ENCODE measurements at regions not wholly inside any gene's neighbourhood (a gene's known extent, or its start where the extent isn't known, plus 50 kb on each side); places are given as distances from the start of the nearest gene placed in this dataset.

- in situ Hi-C loops (cut with MboI; ENCODE audit: low pct_ligation_motif_present in 1 of 4, low pct_unique_long_range_greater_than_20kb in 1 of 4, low sequenced_read_pairs in 3 of 4) = loop anchor here in 2 of 4 donors (25.0 kb wide), 1 partner anchor 423 kb away; the partner anchor contains the start of gene SIPA1L1 (in 2 of the 2)
- peaks cover 0 to 21% (median 4%) of the 10 kb centered on the region in 4 donors for H3K36me3 ChIP-seq
- H3K27ac ChIP-seq = no peak overlapping the region
- no peak overlapping the region for H3K4me3 ChIP-seq
- peaks cover 0 to 9% (median 2%) of the 10 kb centered on the region in 4 donors for H3K4me1 ChIP-seq
- WGBS, 2 donors (ENCODE audit: low coverage in 1 of 2) = 72 to 86% methylated on average over 2 of the region's 2 CpGs
- TF ChIP-seq POLR2A (IDR thresholded peaks at IDR 0.05) (no peak), EP300 (IDR thresholded peaks at IDR 0.05; ENCODE audit: low read depth) (no peak), POLR2AphosphoS5 (IDR thresholded peaks at IDR 0.05) (no peak)
- TF ChIP-seq, protein P1, sequence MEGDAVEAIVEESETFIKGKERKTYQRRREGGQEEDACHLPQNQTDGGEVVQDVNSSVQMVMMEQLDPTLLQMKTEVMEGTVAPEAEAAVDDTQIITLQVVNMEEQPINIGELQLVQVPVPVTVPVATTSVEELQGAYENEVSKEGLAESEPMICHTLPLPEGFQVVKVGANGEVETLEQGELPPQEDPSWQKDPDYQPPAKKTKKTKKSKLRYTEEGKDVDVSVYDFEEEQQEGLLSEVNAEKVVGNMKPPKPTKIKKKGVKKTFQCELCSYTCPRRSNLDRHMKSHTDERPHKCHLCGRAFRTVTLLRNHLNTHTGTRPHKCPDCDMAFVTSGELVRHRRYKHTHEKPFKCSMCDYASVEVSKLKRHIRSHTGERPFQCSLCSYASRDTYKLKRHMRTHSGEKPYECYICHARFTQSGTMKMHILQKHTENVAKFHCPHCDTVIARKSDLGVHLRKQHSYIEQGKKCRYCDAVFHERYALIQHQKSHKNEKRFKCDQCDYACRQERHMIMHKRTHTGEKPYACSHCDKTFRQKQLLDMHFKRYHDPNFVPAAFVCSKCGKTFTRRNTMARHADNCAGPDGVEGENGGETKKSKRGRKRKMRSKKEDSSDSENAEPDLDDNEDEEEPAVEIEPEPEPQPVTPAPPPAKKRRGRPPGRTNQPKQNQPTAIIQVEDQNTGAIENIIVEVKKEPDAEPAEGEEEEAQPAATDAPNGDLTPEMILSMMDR (IDR thresholded peaks at IDR 0.05) = no peak
- intact Hi-C loops (cut with DNase I; ENCODE audit: low total_unique reads) = no loop called here
- DNase-seq = no peak
- H3K27me3 ChIP-seq = no peaks in the 10 kb centered on the region
- H3K9me3 ChIP-seq = no peaks in the 10 kb centered on the region
Measured at GRCh38 chr14:71734885-71735284, 197.3 kb upstream of the RGS6 start.

DNA sequence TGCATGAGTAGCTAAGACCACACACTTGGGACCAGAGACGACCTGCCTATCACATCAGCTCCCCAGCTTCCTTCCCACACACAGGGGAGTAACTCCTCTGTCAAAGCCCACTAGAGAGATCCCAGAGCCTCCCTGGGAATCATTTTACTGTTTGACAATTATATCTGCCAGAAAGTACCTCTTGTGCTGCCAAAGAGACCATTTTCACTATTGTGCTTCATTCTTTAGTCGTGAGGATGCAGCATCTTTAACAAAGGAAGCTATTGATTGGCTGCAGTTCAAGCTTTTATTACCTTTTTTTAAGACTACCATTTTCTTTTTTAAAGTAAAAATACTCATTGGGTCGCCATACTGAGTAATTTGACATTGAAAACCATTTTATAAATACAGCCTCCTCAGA is 194.5 kb upstream of the RGS6 start:
- in situ Hi-C loops (cut with MboI; ENCODE audit: low pct_ligation_motif_present in 1 of 4, low pct_unique_long_range_greater_than_20kb in 1 of 4, low sequenced_read_pairs in 3 of 4) (loop anchor here in 2 of 4 donors (25.0 kb wide), 1 partner anchor 425 kb away; the partner anchor contains the start of gene SIPA1L1 (in 2 of the 2)), intact Hi-C loops (cut with DNase I; ENCODE audit: low total_unique reads) (no loop called here)
- DNase-seq = no peak
- no peak overlapping the region for H3K27ac ChIP-seq
- no peak overlapping the region for H3K4me3 ChIP-seq
- H3K27me3 ChIP-seq = no peaks in the 10 kb centered on the region
- no peak for TF ChIP-seq POLR2AphosphoS5 (IDR thresholded peaks at IDR 0.05)
- TF ChIP-seq POLR2A (IDR thresholded peaks at IDR 0.05) = no peak
- TF ChIP-seq, protein P1 (IDR thresholded peaks at IDR 0.05) = no peak
- no peak for TF ChIP-seq EP300 (IDR thresholded peaks at IDR 0.05; ENCODE audit: low read depth)
- H3K9me3 ChIP-seq = no peaks in the 10 kb centered on the region
- 50 to 76% methylated on average over 2 to 3 of the region's 3 CpGs for WGBS, 2 donors (ENCODE audit: low coverage in 1 of 2)
- H3K36me3 ChIP-seq = peaks cover 0 to 10% (median 0%) of the 10 kb centered on the region in 4 donors
- peaks cover 0 to 9% (median 2%) of the 10 kb centered on the region in 4 donors for H3K4me1 ChIP-seq

DNA sequence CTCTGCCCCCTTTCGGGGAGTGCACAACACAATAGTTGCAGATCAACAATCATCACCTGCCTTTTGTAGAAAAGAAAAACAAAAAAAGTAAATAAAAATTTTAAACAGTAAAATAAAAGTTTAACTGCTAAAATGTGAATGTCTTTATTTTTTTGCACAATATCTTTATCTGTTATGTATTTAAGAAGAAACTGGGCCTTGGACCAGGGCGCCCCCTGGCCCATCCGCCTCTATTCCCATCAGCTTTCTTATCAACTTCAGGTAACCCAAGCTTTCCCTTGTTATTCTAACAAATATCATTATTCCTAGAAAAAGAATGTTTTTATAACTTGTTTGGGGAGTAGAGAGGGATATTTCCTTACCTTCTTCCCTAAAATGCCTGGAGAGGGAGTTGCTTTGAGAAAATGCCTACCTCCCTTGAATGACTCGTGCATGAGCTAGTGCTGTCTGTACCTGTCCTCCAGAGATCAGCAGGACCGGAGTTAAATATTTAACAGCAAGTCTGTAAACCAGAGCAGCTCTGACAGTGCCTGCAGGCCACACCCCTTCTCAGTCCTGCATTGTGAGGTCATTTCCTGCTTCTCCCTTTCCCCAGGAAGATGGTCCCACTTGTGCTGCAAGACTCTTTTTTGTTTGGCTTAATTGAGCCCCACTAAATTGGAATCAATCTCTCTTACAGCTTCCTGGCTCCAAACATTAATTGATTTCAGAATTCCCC is 192.8 kb upstream of the RGS6 start:
- Histone ChIP-seq H3K27ac (no peak overlapping the region), H3K36me3 (peaks cover 0 to 10% (median 0%) of the 10 kb centered on the region in 4 donors), H3K4me3 (no peak overlapping the region), H3K4me1 (peaks cover 0 to 9% (median 2%) of the 10 kb centered on the region in 4 donors), H3K9me3 (no peaks in the 10 kb centered on the region), H3K27me3 (no peaks in the 10 kb centered on the region)
- intact Hi-C loops (cut with DNase I; ENCODE audit: low total_unique reads) (no loop called here), in situ Hi-C loops (cut with MboI; ENCODE audit: low pct_ligation_motif_present in 1 of 4, low pct_unique_long_range_greater_than_20kb in 1 of 4, low sequenced_read_pairs in 3 of 4) (loop anchor here in 2 of 4 donors (25.0 kb wide), 1 partner anchor 427 kb away; the partner anchor contains the start of gene SIPA1L1 (in 2 of the 2))
- DNase-seq = peak; percentile 35
- no peak for TF ChIP-seq POLR2AphosphoS5 (IDR thresholded peaks at IDR 0.05)
- TF ChIP-seq, protein P1 (IDR thresholded peaks at IDR 0.05) = no peak
- TF ChIP-seq POLR2A (IDR thresholded peaks at IDR 0.05) = no peak
- no peak for TF ChIP-seq EP300 (IDR thresholded peaks at IDR 0.05; ENCODE audit: low read depth)
- 67 to 84% methylated on average over 3 to 5 of the region's 5 CpGs for WGBS, 2 donors (ENCODE audit: low coverage in 1 of 2)

DNA sequence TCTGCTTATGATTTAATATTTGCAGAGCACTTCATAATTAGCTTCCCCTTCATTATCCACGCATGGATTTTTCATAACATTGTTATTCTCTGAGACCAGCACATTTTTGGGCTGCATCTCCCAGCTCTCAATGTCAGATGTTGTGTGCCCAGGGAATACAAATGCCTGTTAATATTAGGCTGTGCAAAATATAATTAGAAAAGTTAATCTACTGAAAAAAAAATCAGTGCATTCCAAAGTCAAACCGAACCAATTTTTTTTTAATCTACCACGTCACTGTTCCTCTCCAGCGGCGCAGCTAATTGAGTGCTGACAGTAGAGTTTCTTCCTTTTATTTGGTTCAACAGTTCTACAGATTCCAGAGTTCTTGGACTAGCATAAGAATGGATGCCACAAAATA is 191.0 kb upstream of the RGS6 start:
- intact Hi-C loops (cut with DNase I; ENCODE audit: low total_unique reads) = no loop called here
- in situ Hi-C loops (cut with MboI; ENCODE audit: low pct_ligation_motif_present in 1 of 4, low pct_unique_long_range_greater_than_20kb in 1 of 4, low sequenced_read_pairs in 3 of 4) = loop anchor here in 2 of 4 donors (10.0 to 25.0 kb wide), 2 partner anchors 429 to 606 kb away; partner anchors contain the start of gene SIPA1L1 (in 2 of the 2)
- no peaks in the 10 kb centered on the region for H3K27me3 ChIP-seq
- H3K27ac ChIP-seq = no peak overlapping the region
- WGBS, 2 donors (ENCODE audit: low coverage in 1 of 2) = 93 to 98% methylated on average over 5 of the region's 5 CpGs
- no peak overlapping the region for H3K4me3 ChIP-seq
- H3K36me3 ChIP-seq = peaks cover 0 to 4% (median 0%) of the 10 kb centered on the region in 4 donors
- TF ChIP-seq EP300 (IDR thresholded peaks at IDR 0.05; ENCODE audit: low read depth) = no peak
- TF ChIP-seq POLR2A (IDR thresholded peaks at IDR 0.05) = no peak
- no peak for TF ChIP-seq POLR2AphosphoS5 (IDR thresholded peaks at IDR 0.05)
- TF ChIP-seq, protein P1 (IDR thresholded peaks at IDR 0.05) = no peak
- no peaks in the 10 kb centered on the region for H3K9me3 ChIP-seq
- H3K4me1 ChIP-seq = peaks cover 0 to 9% (median 2%) of the 10 kb centered on the region in 4 donors
- no peak for DNase-seq

Measured in transverse colon (tissue), 4 donors.